ENCODE measurements at regions not wholly inside any gene's neighbourhood (a gene's known extent, or its start where the extent isn't known, plus 50 kb on each side); places are given as distances from the start of the nearest gene placed in this dataset.

- TF ChIP-seq POLR2A (IDR thresholded peaks at IDR 0.05; ENCODE audit: low read length) (no peak), GATA1 (IDR thresholded peaks at IDR 0.05; ENCODE audit: low read depth, low read length) (no peak)
Measured at GRCh38 chr4:147136310-147136709, 190.6 kb upstream of the TTC29 start.

Measured in erythroblast (primary cell).